ENCODE measurements at regions not wholly inside any gene's neighbourhood (a gene's known extent, or its start where the extent isn't known, plus 50 kb on each side); places are given as distances from the start of the nearest gene placed in this dataset.

DNA sequence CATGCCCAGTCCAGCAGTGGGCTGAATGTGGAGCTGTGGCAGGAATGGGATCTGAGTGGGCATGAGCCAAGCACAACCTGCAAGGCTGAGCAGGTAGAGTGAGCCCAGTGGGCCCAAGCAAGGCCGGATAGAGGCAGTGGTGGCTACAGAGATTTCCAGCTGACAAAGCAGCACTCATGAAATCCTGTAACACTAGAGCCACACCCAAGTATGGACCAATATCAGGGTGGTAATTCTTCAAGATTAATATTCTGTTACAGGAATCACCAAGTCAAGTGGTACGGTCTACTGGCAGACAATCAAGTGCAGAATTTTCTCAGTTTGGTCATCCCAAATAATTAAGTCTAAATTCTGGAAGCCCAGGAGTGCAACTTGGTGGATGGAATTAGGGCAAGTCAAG lies 132.4 kb upstream of the ENPEP start:
- no TSS peak for BruUV-seq (replicated peaks)
- ChIA-PET POLR2A (no interaction called here), CTCF (ENCODE audit: low intra/inter-chr PET ratio, low total read pairs) (interaction anchor here (1.4 to 2.2 kb wide), 2 partner anchors 172 to 175 kb away, joined by 6 to 8 read pairs; no protein-coding TSS in a partner anchor)
- Histone ChIP-seq H3K36me3 (replicated peaks in 1 of 2; ENCODE audit: control insufficient read depth in 1 of 2, insufficient read depth in 2 of 2, low read length in 2 of 2) (no peaks in the 10 kb centered on the region), H2AFZ (ENCODE audit: low read length) (no peak overlapping the region), H3K4me3 (replicated peaks in 1 of 3; ENCODE audit: insufficient read depth in 1 of 3, low read depth in 2 of 3, low read length in 3 of 3) (no peak overlapping the region), H3K27ac (ENCODE audit: extremely low read length, insufficient read depth, low read length) (no peak overlapping the region), H3K4me1 (ENCODE audit: insufficient read depth, low read length) (no peaks in the 10 kb centered on the region), H3K79me2 (ENCODE audit: insufficient read depth, low read length) (no peaks in the 10 kb centered on the region), H3K9ac (ENCODE audit: insufficient read depth, low read depth, low read length) (no peak overlapping the region), H3K9me3 (ENCODE audit: low read length) (no peaks in the 10 kb centered on the region), H3K27me3 (ENCODE audit: control insufficient read depth in 1 of 2, insufficient read depth in 2 of 2, low read length in 2 of 2) (no peaks in the 10 kb centered on the region), H4K20me1 (ENCODE audit: insufficient read depth, low read length) (no peaks in the 10 kb centered on the region), H3K4me2 (ENCODE audit: low read depth, low read length) (no peak overlapping the region)
- DNase-seq (ENCODE audit: low spot score): no peak
- intact Hi-C loops (cut with micrococcal nuclease; ENCODE audit: unreplicated experiment) (loop anchor here (5.0 kb wide), 1 partner anchor 336 kb away; no protein-coding TSS in a partner anchor), in situ Hi-C loops (cut with HindIII; ENCODE audit: extremely low pct_ligation_motif_present, low pct_unique_long_range_greater_than_20kb) (loop anchor here (10.0 kb wide), 1 partner anchor 171 kb away; no protein-coding TSS in a partner anchor)
- ATAC-seq: no peak
- 0% methylated on average over 2 of the region's 2 CpGs for WGBS (ENCODE audit: low lambda C conversion rate)
- no peak for FAIRE-seq
- TF ChIP-seq, protein P1, sequence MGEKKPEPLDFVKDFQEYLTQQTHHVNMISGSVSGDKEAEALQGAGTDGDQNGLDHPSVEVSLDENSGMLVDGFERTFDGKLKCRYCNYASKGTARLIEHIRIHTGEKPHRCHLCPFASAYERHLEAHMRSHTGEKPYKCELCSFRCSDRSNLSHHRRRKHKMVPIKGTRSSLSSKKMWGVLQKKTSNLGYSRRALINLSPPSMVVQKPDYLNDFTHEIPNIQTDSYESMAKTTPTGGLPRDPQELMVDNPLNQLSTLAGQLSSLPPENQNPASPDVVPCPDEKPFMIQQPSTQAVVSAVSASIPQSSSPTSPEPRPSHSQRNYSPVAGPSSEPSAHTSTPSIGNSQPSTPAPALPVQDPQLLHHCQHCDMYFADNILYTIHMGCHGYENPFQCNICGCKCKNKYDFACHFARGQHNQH (CRISPR knock-in tag; IDR thresholded peaks at IDR 0.05): no peak
- no peak for TF ChIP-seq SOX5 (CRISPR knock-in tag; IDR thresholded peaks at IDR 0.05; ENCODE audit: borderline replicate concordance)
- TF ChIP-seq, protein P2, sequence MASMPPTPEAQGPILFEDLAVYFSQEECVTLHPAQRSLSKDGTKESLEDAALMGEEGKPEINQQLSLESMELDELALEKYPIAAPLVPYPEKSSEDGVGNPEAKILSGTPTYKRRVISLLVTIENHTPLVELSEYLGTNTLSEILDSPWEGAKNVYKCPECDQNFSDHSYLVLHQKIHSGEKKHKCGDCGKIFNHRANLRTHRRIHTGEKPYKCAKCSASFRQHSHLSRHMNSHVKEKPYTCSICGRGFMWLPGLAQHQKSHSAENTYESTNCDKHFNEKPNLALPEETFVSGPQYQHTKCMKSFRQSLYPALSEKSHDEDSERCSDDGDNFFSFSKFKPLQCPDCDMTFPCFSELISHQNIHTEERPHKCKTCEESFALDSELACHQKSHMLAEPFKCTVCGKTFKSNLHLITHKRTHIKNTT (CRISPR knock-in tag; IDR thresholded peaks at IDR 0.05): no peak
- TF ChIP-seq, protein P3, sequence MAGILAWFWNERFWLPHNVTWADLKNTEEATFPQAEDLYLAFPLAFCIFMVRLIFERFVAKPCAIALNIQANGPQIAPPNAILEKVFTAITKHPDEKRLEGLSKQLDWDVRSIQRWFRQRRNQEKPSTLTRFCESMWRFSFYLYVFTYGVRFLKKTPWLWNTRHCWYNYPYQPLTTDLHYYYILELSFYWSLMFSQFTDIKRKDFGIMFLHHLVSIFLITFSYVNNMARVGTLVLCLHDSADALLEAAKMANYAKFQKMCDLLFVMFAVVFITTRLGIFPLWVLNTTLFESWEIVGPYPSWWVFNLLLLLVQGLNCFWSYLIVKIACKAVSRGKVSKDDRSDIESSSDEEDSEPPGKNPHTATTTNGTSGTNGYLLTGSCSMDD (CRISPR knock-in tag; IDR thresholded peaks at IDR 0.05): no peak
- TF ChIP-seq SPEN (CRISPR knock-in tag; IDR thresholded peaks at IDR 0.05; ENCODE audit: low read depth): no peak
- TF ChIP-seq, protein P4, sequence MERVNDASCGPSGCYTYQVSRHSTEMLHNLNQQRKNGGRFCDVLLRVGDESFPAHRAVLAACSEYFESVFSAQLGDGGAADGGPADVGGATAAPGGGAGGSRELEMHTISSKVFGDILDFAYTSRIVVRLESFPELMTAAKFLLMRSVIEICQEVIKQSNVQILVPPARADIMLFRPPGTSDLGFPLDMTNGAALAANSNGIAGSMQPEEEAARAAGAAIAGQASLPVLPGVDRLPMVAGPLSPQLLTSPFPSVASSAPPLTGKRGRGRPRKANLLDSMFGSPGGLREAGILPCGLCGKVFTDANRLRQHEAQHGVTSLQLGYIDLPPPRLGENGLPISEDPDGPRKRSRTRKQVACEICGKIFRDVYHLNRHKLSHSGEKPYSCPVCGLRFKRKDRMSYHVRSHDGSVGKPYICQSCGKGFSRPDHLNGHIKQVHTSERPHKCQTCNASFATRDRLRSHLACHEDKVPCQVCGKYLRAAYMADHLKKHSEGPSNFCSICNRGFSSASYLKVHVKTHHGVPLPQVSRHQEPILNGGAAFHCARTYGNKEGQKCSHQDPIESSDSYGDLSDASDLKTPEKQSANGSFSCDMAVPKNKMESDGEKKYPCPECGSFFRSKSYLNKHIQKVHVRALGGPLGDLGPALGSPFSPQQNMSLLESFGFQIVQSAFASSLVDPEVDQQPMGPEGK (CRISPR knock-in tag; IDR thresholded peaks at IDR 0.05): no peak
- TF ChIP-seq RFX3 (CRISPR knock-in tag; IDR thresholded peaks at IDR 0.05): no peak
- TF ChIP-seq MIER3 (CRISPR knock-in tag; IDR thresholded peaks at IDR 0.05; ENCODE audit: borderline replicate concordance): no peak
- no peak for TF ChIP-seq HES4 (CRISPR knock-in tag; IDR thresholded peaks at IDR 0.05; ENCODE audit: borderline replicate concordance)
- TF ChIP-seq ZNF331 (CRISPR knock-in tag; IDR thresholded peaks at IDR 0.05): no peak
- TF ChIP-seq, protein P5, sequence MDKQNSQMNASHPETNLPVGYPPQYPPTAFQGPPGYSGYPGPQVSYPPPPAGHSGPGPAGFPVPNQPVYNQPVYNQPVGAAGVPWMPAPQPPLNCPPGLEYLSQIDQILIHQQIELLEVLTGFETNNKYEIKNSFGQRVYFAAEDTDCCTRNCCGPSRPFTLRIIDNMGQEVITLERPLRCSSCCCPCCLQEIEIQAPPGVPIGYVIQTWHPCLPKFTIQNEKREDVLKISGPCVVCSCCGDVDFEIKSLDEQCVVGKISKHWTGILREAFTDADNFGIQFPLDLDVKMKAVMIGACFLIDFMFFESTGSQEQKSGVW (CRISPR knock-in tag; IDR thresholded peaks at IDR 0.05; ENCODE audit: borderline replicate concordance): no peak
- TF ChIP-seq, protein P6, sequence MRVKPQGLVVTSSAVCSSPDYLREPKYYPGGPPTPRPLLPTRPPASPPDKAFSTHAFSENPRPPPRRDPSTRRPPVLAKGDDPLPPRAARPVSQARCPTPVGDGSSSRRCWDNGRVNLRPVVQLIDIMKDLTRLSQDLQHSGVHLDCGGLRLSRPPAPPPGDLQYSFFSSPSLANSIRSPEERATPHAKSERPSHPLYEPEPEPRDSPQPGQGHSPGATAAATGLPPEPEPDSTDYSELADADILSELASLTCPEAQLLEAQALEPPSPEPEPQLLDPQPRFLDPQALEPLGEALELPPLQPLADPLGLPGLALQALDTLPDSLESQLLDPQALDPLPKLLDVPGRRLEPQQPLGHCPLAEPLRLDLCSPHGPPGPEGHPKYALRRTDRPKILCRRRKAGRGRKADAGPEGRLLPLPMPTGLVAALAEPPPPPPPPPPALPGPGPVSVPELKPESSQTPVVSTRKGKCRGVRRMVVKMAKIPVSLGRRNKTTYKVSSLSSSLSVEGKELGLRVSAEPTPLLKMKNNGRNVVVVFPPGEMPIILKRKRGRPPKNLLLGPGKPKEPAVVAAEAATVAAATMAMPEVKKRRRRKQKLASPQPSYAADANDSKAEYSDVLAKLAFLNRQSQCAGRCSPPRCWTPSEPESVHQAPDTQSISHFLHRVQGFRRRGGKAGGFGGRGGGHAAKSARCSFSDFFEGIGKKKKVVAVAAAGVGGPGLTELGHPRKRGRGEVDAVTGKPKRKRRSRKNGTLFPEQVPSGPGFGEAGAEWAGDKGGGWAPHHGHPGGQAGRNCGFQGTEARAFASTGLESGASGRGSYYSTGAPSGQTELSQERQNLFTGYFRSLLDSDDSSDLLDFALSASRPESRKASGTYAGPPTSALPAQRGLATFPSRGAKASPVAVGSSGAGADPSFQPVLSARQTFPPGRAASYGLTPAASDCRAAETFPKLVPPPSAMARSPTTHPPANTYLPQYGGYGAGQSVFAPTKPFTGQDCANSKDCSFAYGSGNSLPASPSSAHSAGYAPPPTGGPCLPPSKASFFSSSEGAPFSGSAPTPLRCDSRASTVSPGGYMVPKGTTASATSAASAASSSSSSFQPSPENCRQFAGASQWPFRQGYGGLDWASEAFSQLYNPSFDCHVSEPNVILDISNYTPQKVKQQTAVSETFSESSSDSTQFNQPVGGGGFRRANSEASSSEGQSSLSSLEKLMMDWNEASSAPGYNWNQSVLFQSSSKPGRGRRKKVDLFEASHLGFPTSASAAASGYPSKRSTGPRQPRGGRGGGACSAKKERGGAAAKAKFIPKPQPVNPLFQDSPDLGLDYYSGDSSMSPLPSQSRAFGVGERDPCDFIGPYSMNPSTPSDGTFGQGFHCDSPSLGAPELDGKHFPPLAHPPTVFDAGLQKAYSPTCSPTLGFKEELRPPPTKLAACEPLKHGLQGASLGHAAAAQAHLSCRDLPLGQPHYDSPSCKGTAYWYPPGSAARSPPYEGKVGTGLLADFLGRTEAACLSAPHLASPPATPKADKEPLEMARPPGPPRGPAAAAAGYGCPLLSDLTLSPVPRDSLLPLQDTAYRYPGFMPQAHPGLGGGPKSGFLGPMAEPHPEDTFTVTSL (CRISPR knock-in tag; IDR thresholded peaks at IDR 0.05; ENCODE audit: borderline replicate concordance): no peak
- TF ChIP-seq ZNF816 (CRISPR knock-in tag; IDR thresholded peaks at IDR 0.05; ENCODE audit: borderline replicate concordance): no peak

Measured in HepG2 (cell line).